Suprapubic skin (tissue), 3 donors: ENCODE measurements at regions not wholly inside any gene's neighbourhood (a gene's known extent, or its start where the extent isn't known, plus 50 kb on each side); places are given as distances from the start of the nearest gene placed in this dataset.

Experiments used
- CTCF ChIP-seq, 2 donors: fragments of 200-600 bp in 1 of 2; fragments of 450-650 bp in 1 of 2; sonication (generic) in 1 of 2; IDR thresholded peaks; one replicate each; pipeline ENCODE4 v1.5.1; 2016 to 2019; ENCODE audit warnings: antibody characterized with exemption in 2 of 2, mild to moderate bottlenecking in 1 of 2, moderate library complexity in 1 of 2
- POLR2A ChIP-seq, 2 donors: fragments of 450-650 bp; IDR thresholded peaks; one replicate each; pipeline ENCODE4 v1.6.1; 2017; ENCODE audit warnings: antibody characterized with exemption in 2 of 2, mild to moderate bottlenecking in 2 of 2, moderate library complexity in 2 of 2

- TF ChIP-seq CTCF (IDR thresholded peaks at IDR 0.05), result no peak
- no peak for TF ChIP-seq POLR2A (IDR thresholded peaks at IDR 0.05)
These were observed 639.3 kb downstream of the PTPRU start for GRCh38 chr1:29875557-29876028.
